Loucy (cell line): ENCODE measurements at regions not wholly inside any gene's neighbourhood (a gene's known extent, or its start where the extent isn't known, plus 50 kb on each side); places are given as distances from the start of the nearest gene placed in this dataset.

Source experiments
- EZH2phosphoT487 ChIP-seq: fragments of 200-600 bp; IDR thresholded peaks from 2 replicates; pipeline ENCODE4 v1.6.1; 2018; ENCODE audit warnings: antibody characterized with exemption, mild to moderate bottlenecking, moderate library complexity, borderline replicate concordance
- TF ChIP-seq, protein P1 (sequence below): fragments of 200-600 bp; sonication (generic); conservative IDR thresholded peaks from 2 replicates; pipeline ENCODE4 v1.5.1; 2014; ENCODE audit warnings: mild to moderate bottlenecking, antibody characterized with exemption, low read length

GRCh38 chr5:167790045-167790444 lies 501.4 kb upstream of the WWC1 start:
- TF ChIP-seq, protein P1, sequence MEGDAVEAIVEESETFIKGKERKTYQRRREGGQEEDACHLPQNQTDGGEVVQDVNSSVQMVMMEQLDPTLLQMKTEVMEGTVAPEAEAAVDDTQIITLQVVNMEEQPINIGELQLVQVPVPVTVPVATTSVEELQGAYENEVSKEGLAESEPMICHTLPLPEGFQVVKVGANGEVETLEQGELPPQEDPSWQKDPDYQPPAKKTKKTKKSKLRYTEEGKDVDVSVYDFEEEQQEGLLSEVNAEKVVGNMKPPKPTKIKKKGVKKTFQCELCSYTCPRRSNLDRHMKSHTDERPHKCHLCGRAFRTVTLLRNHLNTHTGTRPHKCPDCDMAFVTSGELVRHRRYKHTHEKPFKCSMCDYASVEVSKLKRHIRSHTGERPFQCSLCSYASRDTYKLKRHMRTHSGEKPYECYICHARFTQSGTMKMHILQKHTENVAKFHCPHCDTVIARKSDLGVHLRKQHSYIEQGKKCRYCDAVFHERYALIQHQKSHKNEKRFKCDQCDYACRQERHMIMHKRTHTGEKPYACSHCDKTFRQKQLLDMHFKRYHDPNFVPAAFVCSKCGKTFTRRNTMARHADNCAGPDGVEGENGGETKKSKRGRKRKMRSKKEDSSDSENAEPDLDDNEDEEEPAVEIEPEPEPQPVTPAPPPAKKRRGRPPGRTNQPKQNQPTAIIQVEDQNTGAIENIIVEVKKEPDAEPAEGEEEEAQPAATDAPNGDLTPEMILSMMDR: no peak
- no peak for TF ChIP-seq EZH2phosphoT487
